ENCODE measurements at regions not wholly inside any gene's neighbourhood (a gene's known extent, or its start where the extent isn't known, plus 50 kb on each side); places are given as distances from the start of the nearest gene placed in this dataset.

DNA sequence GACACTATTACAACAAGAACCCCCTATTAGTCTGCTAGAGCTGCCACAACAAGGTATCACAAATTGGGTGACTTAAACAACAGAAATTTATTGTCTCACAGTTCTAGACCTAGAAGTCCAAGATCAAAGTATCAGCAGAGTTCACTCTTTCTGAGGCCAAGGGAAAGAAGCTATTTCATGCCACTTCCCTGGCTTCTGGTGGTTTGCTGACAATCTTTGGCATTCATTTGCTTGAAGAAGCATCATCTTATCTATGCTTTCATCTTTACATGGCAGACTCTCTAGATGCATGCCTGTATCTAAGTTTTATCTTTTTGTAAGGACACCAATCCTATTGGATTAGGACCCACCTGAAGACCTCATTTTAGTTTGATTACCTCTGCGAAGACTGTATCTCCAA, 296.8 kb upstream of the MARCKS start:
- TF ChIP-seq, protein P1, sequence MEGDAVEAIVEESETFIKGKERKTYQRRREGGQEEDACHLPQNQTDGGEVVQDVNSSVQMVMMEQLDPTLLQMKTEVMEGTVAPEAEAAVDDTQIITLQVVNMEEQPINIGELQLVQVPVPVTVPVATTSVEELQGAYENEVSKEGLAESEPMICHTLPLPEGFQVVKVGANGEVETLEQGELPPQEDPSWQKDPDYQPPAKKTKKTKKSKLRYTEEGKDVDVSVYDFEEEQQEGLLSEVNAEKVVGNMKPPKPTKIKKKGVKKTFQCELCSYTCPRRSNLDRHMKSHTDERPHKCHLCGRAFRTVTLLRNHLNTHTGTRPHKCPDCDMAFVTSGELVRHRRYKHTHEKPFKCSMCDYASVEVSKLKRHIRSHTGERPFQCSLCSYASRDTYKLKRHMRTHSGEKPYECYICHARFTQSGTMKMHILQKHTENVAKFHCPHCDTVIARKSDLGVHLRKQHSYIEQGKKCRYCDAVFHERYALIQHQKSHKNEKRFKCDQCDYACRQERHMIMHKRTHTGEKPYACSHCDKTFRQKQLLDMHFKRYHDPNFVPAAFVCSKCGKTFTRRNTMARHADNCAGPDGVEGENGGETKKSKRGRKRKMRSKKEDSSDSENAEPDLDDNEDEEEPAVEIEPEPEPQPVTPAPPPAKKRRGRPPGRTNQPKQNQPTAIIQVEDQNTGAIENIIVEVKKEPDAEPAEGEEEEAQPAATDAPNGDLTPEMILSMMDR (IDR thresholded peaks at IDR 0.05) = no peak
- TF ChIP-seq POLR2AphosphoS5 (IDR thresholded peaks at IDR 0.05; ENCODE audit: low read depth, low read length) (no peak), RXRA (IDR thresholded peaks at IDR 0.05; ENCODE audit: borderline replicate concordance, low read depth) (no peak), EP300 (IDR thresholded peaks at IDR 0.05; ENCODE audit: borderline replicate concordance in 1 of 2, low read depth in 1 of 2, low read length in 1 of 2) (no peak), FOXJ3 (CRISPR knock-in tag; IDR thresholded peaks at IDR 0.05) (no peak), TCF12 (IDR thresholded peaks at IDR 0.05) (no peak), FOSL2 (IDR thresholded peaks at IDR 0.05; ENCODE audit: borderline replicate concordance, low read depth) (no peak)
- TF ChIP-seq, protein P2, sequence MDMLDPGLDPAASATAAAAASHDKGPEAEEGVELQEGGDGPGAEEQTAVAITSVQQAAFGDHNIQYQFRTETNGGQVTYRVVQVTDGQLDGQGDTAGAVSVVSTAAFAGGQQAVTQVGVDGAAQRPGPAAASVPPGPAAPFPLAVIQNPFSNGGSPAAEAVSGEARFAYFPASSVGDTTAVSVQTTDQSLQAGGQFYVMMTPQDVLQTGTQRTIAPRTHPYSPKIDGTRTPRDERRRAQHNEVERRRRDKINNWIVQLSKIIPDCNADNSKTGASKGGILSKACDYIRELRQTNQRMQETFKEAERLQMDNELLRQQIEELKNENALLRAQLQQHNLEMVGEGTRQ (IDR thresholded peaks at IDR 0.05; ENCODE audit: borderline replicate concordance, low read depth, low read length) = no peak

All from SK-N-SH (cell line).